Neural crest cell (in vitro differentiated cells): ENCODE measurements at regions not wholly inside any gene's neighbourhood (a gene's known extent, or its start where the extent isn't known, plus 50 kb on each side); places are given as distances from the start of the nearest gene placed in this dataset.

Experiments used
- DNase-seq: peaks from one replicate; pipeline ENCODE4 v3.0.0; 2021; ENCODE audit warnings: low read depth, mixed read lengths, low spot score
- H3K27ac Mint-ChIP-seq: one replicate; pipeline ENCODE4 v1.8.0; 2021; ENCODE audit warnings: mild to moderate bottlenecking, mixed read lengths; ENCODE audit not compliant: unreplicated experiment
- H3K27me3 Mint-ChIP-seq: 2 replicates; pipeline ENCODE4 v1.8.0; 2021; ENCODE audit warnings: low read depth, mild to moderate bottlenecking, mixed read lengths
- H3K36me3 Mint-ChIP-seq: 2 replicates; pipeline ENCODE4 v1.8.0; 2021; ENCODE audit warnings: low read depth, mild to moderate bottlenecking, mixed read lengths
- H3K4me1 Mint-ChIP-seq: 2 replicates; pipeline ENCODE4 v1.8.0; 2021; ENCODE audit warnings: mixed read lengths
- H3K4me3 Mint-ChIP-seq: one replicate; pipeline ENCODE4 v1.8.0; 2021; ENCODE audit warnings: mild to moderate bottlenecking, mixed read lengths
- H3K9me3 Mint-ChIP-seq: 2 replicates; pipeline ENCODE4 v1.8.0; 2021; ENCODE audit warnings: mixed read lengths
- TF ChIP-seq, protein P1 (sequence below): fragments of 200-600 bp; sonication (generic); conservative IDR thresholded peaks from 2 replicates; pipeline ENCODE4 v1.5.0; 2021; ENCODE audit warnings: antibody characterized with exemption, mild to moderate bottlenecking

DNA sequence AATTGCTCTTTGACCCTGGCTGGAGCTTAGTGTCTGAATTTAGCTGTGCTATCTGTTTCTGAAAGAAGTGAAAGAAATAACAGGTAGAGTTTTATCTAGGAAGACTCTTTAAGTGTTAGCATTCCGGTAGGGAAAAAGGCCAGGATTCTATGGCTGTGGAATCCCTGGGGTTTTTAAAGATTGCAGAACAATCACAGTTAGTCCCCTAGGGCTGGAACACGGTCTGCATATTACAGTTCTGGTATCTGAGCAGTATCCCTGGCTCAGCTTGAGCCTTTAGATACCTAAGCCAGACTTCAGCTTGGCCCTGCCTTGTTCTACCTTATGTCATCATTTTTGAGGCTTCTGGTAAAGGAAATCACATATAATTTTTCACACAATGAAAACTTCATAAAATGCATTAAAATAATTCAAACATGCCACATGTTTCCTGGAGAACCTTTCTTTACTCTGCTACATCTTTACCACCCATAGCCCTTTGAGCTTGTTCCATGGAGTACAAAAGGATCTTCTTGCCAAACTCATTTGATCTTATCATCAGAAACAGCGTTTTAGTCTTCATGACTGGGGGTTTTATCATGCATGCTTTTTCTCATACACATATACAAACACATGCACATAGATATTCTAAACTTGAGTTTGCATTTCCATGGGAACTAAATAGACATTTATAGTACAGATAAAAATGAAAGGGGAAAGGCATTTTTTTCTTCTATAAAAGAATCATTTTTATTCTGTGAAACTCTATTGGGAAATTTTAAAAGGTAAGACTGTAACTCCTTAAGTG, 410.8 kb downstream of the CETN3 start:
- Mint-ChIP-seq H3K27ac (no peak overlapping the region), H3K4me1 (no peaks in the 10 kb centered on the region)
- TF ChIP-seq, protein P1, sequence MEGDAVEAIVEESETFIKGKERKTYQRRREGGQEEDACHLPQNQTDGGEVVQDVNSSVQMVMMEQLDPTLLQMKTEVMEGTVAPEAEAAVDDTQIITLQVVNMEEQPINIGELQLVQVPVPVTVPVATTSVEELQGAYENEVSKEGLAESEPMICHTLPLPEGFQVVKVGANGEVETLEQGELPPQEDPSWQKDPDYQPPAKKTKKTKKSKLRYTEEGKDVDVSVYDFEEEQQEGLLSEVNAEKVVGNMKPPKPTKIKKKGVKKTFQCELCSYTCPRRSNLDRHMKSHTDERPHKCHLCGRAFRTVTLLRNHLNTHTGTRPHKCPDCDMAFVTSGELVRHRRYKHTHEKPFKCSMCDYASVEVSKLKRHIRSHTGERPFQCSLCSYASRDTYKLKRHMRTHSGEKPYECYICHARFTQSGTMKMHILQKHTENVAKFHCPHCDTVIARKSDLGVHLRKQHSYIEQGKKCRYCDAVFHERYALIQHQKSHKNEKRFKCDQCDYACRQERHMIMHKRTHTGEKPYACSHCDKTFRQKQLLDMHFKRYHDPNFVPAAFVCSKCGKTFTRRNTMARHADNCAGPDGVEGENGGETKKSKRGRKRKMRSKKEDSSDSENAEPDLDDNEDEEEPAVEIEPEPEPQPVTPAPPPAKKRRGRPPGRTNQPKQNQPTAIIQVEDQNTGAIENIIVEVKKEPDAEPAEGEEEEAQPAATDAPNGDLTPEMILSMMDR: no peak

DNA sequence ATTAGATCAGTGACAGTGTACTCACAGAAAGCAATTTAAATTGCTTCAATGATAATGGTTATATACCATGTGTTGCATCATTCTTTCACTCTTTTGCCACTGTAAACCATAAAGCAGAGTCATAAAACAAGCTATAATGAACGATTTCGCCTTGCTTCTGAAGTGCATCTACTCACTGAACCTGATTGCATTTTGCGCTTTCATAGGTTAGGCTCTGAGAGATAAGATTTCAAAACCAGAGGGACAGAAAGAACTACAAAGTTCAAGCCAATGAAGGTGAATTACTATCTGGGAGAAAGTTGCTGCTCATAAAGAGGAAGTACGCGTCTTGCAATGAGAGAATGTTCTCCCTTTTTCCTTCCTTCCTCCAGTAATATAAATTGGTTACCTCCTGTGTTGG, 412.7 kb downstream of the CETN3 start:
- no peak for DNase-seq
- TF ChIP-seq, protein P1: no peak
- no peak overlapping the region for H3K27ac Mint-ChIP-seq
- no peak overlapping the region for H3K4me3 Mint-ChIP-seq
- peaks cover 5% of the 10 kb centered on the region for H3K9me3 Mint-ChIP-seq
- H3K27me3 Mint-ChIP-seq: no peaks in the 10 kb centered on the region
- no peaks in the 10 kb centered on the region for H3K36me3 Mint-ChIP-seq
- no peaks in the 10 kb centered on the region for H3K4me1 Mint-ChIP-seq

More for the DNA sequence above, 410.8 kb downstream of the CETN3 start:
- no peak overlapping the region for H3K4me3 Mint-ChIP-seq
- H3K9me3 Mint-ChIP-seq: peaks cover 5% of the 10 kb centered on the region
- H3K27me3 Mint-ChIP-seq: no peaks in the 10 kb centered on the region
- no peaks in the 10 kb centered on the region for H3K36me3 Mint-ChIP-seq
- DNase-seq: no peak

- Mint-ChIP-seq H3K27me3 (no peaks in the 10 kb centered on the region), H3K27ac (no peak overlapping the region), H3K36me3 (no peaks in the 10 kb centered on the region), H3K4me1 (no peaks in the 10 kb centered on the region), H3K4me3 (no peak overlapping the region), H3K9me3 (peaks cover 2% of the 10 kb centered on the region)
- no peak for DNase-seq
- TF ChIP-seq, protein P1: no peak
Observed at GRCh38 chr5:89996335-89996734, 413.2 kb downstream of the CETN3 start.

DNA sequence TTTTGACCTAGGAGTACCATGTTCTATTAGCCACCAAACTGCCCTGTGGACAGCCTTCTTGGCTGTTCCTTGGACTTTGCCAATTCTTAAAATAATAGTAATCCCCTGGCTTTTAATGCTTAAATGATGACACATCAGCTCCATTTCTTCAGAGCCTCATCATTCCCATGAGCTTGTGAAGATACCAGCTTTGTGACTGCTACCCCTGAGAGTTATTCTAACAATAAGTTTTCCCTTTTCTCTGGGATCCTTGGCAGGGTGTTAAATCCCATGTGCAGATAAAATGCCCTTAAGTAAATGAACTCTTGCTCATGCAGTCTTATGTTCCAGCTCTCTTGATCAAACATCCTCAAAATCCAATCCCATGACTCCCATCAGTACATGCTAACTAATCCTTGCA, 415.3 kb downstream of the CETN3 start:
- H3K4me3 Mint-ChIP-seq: no peak overlapping the region
- TF ChIP-seq, protein P1: no peak
- peaks cover 3% of the 10 kb centered on the region for H3K36me3 Mint-ChIP-seq
- peaks cover 4% of the 10 kb centered on the region for H3K9me3 Mint-ChIP-seq
- no peak for DNase-seq
- no peak overlapping the region for H3K27ac Mint-ChIP-seq
- no peaks in the 10 kb centered on the region for H3K27me3 Mint-ChIP-seq
- H3K4me1 Mint-ChIP-seq: peaks cover 10% of the 10 kb centered on the region

GRCh38 chr5:89992201-89992600, 417.4 kb downstream of the CETN3 start:
- no peak for DNase-seq
- no peak overlapping the region for H3K27ac Mint-ChIP-seq
- TF ChIP-seq, protein P1: no peak
- H3K36me3 Mint-ChIP-seq: peaks cover 3% of the 10 kb centered on the region
- no peak overlapping the region for H3K4me3 Mint-ChIP-seq
- peaks cover 24% of the 10 kb centered on the region for H3K4me1 Mint-ChIP-seq
- no peaks in the 10 kb centered on the region for H3K27me3 Mint-ChIP-seq
- H3K9me3 Mint-ChIP-seq: peaks cover 4% of the 10 kb centered on the region
